Smooth muscle cell (in vitro differentiated cells): ENCODE measurements at regions not wholly inside any gene's neighbourhood (a gene's known extent, or its start where the extent isn't known, plus 50 kb on each side); places are given as distances from the start of the nearest gene placed in this dataset.

ENCODE experiments used
- DNase-seq: peaks from one replicate; lab custom pipeline; 2025; ENCODE audit not compliant: unreplicated experiment; lab: John Stamatoyannopoulos, UW
- H2AFZ ChIP-seq: fragments of 200-600 bp; sonication (generic); 2 replicates; pipeline ENCODE4 v1.6.0; 2016; ENCODE audit warnings: antibody characterized with exemption, low read depth, mild to moderate bottlenecking
- H3F3A ChIP-seq: fragments of 200-600 bp; sonication (generic); 2 replicates; pipeline ENCODE4 v1.6.0; 2017; ENCODE audit warnings: antibody characterized with exemption, low read depth
- H3K27ac ChIP-seq: fragments of 200-600 bp; sonication (generic); 2 replicates; pipeline ENCODE4 v1.5.1; 2016; ENCODE audit warnings: low read depth, mild to moderate bottlenecking
- H3K27me3 ChIP-seq: fragments of 200-600 bp; sonication (generic); 2 replicates; pipeline ENCODE4 v1.6.1; 2016; ENCODE audit warnings: low read depth, mild to moderate bottlenecking
- H3K36me3 ChIP-seq: fragments of 200-600 bp; sonication (generic); 2 replicates; pipeline ENCODE4 v1.5.1; 2016; ENCODE audit warnings: low read depth
- H3K4me1 ChIP-seq: fragments of 200-600 bp; sonication (generic); 2 replicates; pipeline ENCODE4 v1.5.1; 2016; ENCODE audit warnings: low read depth
- H3K4me2 ChIP-seq: fragments of 200-600 bp; sonication (generic); 2 replicates; pipeline ENCODE4 v1.6.0; 2016; ENCODE audit warnings: mild to moderate bottlenecking
- H3K4me3 ChIP-seq: fragments of 200-600 bp; sonication (generic); 2 replicates; pipeline ENCODE4 v1.5.1; 2016; ENCODE audit warnings: mild to moderate bottlenecking
- H3K79me2 ChIP-seq: fragments of 200-600 bp; sonication (generic); 2 replicates; pipeline ENCODE4 v1.6.0; 2016; ENCODE audit warnings: low read depth, mild to moderate bottlenecking
- H3K9ac ChIP-seq: fragments of 200-600 bp; sonication (generic); 2 replicates; pipeline ENCODE4 v1.6.0; 2016; ENCODE audit warnings: low read depth
- H3K9me3 ChIP-seq: fragments of 200-600 bp; sonication (generic); replicated peaks from 2 replicates; pipeline ENCODE4 v1.5.1; 2016; ENCODE audit warnings: low read depth
- H4K20me1 ChIP-seq: fragments of 200-600 bp; sonication (generic); 2 replicates; pipeline ENCODE4 v1.6.0; 2016; ENCODE audit warnings: low read depth
- WGBS: methylation state at CpG from one replicate; pipeline ENCODE4 v1.1.7; 2016; ENCODE audit warnings: low lambda C conversion rate; 5-methylcytosine and 5-hydroxymethylcytosine counted together
- TF ChIP-seq, protein P1 (sequence below): fragments of 200-600 bp; sonication (generic); IDR thresholded peaks from 2 replicates; pipeline ENCODE4 v1.5.1; 2017; ENCODE audit warnings: borderline replicate concordance, mild to moderate bottlenecking, antibody characterized with exemption; ENCODE audit not compliant: insufficient read depth, poor library complexity, severe bottlenecking

GRCh38 chr10:21068026-21068656 lies 171.0 kb upstream of the NEBL start:
- Histone ChIP-seq H3K4me3 (no peak overlapping the region), H4K20me1 (no peaks in the 10 kb centered on the region), H3K9ac (no peak overlapping the region), H3K27me3 (no peaks in the 10 kb centered on the region), H3K79me2 (no peaks in the 10 kb centered on the region), H3K36me3 (no peaks in the 10 kb centered on the region), H3K4me2 (no peak overlapping the region), H3K9me3 (no peaks in the 10 kb centered on the region), H3K4me1 (peaks cover 11% of the 10 kb centered on the region), H2AFZ (no peak overlapping the region), H3F3A (no peaks in the 10 kb centered on the region), H3K27ac (no peak overlapping the region)
- WGBS = 90% methylated on average over 3 of the region's 3 CpGs
- no peak for DNase-seq
- TF ChIP-seq, protein P1, sequence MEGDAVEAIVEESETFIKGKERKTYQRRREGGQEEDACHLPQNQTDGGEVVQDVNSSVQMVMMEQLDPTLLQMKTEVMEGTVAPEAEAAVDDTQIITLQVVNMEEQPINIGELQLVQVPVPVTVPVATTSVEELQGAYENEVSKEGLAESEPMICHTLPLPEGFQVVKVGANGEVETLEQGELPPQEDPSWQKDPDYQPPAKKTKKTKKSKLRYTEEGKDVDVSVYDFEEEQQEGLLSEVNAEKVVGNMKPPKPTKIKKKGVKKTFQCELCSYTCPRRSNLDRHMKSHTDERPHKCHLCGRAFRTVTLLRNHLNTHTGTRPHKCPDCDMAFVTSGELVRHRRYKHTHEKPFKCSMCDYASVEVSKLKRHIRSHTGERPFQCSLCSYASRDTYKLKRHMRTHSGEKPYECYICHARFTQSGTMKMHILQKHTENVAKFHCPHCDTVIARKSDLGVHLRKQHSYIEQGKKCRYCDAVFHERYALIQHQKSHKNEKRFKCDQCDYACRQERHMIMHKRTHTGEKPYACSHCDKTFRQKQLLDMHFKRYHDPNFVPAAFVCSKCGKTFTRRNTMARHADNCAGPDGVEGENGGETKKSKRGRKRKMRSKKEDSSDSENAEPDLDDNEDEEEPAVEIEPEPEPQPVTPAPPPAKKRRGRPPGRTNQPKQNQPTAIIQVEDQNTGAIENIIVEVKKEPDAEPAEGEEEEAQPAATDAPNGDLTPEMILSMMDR = no peak

GRCh38 chr10:21065621-21066248 lies 168.6 kb upstream of the NEBL start:
- WGBS = 90% methylated on average over 2 of the region's 2 CpGs
- H2AFZ ChIP-seq = no peak overlapping the region
- H3K4me2 ChIP-seq = no peak overlapping the region
- H3K9me3 ChIP-seq = no peaks in the 10 kb centered on the region
- no peaks in the 10 kb centered on the region for H3K36me3 ChIP-seq
- H3K9ac ChIP-seq = no peak overlapping the region
- peaks cover 18% of the 10 kb centered on the region for H3K4me1 ChIP-seq
- no peak for DNase-seq
- H4K20me1 ChIP-seq = no peaks in the 10 kb centered on the region
- H3K4me3 ChIP-seq = no peak overlapping the region
- H3F3A ChIP-seq = no peaks in the 10 kb centered on the region
- H3K79me2 ChIP-seq = no peaks in the 10 kb centered on the region
- TF ChIP-seq, protein P1 = no peak
- H3K27me3 ChIP-seq = no peaks in the 10 kb centered on the region
- H3K27ac ChIP-seq = no peak overlapping the region

GRCh38 chr10:21061982-21062381 lies 164.9 kb upstream of the NEBL start:
- Histone ChIP-seq H3K9me3 (peaks cover 14% of the 10 kb centered on the region), H3K36me3 (peaks cover 8% of the 10 kb centered on the region), H4K20me1 (no peaks in the 10 kb centered on the region), H3K79me2 (no peaks in the 10 kb centered on the region), H3K4me3 (no peak overlapping the region), H3K27me3 (no peaks in the 10 kb centered on the region), H3K4me2 (peak overlapping the region; percentile 42), H3K9ac (no peak overlapping the region), H3K27ac (no peak overlapping the region), H2AFZ (no peak overlapping the region), H3K4me1 (peaks cover 7% of the 10 kb centered on the region), H3F3A (no peaks in the 10 kb centered on the region)
- WGBS = 26% methylated on average over 4 of the region's 4 CpGs
- TF ChIP-seq, protein P1 = no peak
- DNase-seq = no peak

DNA sequence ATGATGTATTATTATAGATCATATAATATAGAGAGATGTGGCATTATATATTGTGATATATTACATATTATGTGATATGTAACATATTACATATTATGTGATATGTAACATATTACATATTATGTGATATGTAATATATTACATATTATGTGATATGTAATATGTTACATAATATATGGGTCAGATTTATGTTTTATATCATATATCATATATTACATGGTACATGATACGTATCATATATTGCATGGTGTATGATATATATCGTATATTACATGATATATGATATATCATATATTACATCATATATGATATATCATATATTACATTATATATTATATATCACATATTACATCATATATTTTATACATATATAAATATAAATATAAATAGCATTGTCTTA lies 164.1 kb upstream of the NEBL start:
- no peaks in the 10 kb centered on the region for H3F3A ChIP-seq
- TF ChIP-seq, protein P1 = no peak
- peaks cover 8% of the 10 kb centered on the region for H3K36me3 ChIP-seq
- H3K4me2 ChIP-seq = no peak overlapping the region
- H3K4me3 ChIP-seq = no peak overlapping the region
- peaks cover 14% of the 10 kb centered on the region for H3K9me3 ChIP-seq
- H3K4me1 ChIP-seq = peaks cover 7% of the 10 kb centered on the region
- H3K79me2 ChIP-seq = no peaks in the 10 kb centered on the region
- no peak for DNase-seq
- 92% methylated on average over 2 of the region's 2 CpGs for WGBS
- H2AFZ ChIP-seq = no peak overlapping the region
- no peak overlapping the region for H3K9ac ChIP-seq
- H3K27me3 ChIP-seq = no peaks in the 10 kb centered on the region
- H3K27ac ChIP-seq = no peak overlapping the region
- H4K20me1 ChIP-seq = no peaks in the 10 kb centered on the region
